Activated CD8-positive, alpha-beta memory T cell treated with anti-CD3 and anti-CD28 coated beads, Interleukin-2, amount 50 U/mL, for 4 hours (primary cell): ENCODE measurements at regions not wholly inside any gene's neighbourhood (a gene's known extent, or its start where the extent isn't known, plus 50 kb on each side); places are given as distances from the start of the nearest gene placed in this dataset.
"Not testable (repeated sequence)": the region's sequence is repeated elsewhere in the genome, so short reads cannot be mapped to it uniquely, and the experiment has no call there.

ENCODE experiments used
- DNase-seq: peaks from one replicate; pipeline ENCODE4 v3.0.0-alpha.2; 2020

DNA sequence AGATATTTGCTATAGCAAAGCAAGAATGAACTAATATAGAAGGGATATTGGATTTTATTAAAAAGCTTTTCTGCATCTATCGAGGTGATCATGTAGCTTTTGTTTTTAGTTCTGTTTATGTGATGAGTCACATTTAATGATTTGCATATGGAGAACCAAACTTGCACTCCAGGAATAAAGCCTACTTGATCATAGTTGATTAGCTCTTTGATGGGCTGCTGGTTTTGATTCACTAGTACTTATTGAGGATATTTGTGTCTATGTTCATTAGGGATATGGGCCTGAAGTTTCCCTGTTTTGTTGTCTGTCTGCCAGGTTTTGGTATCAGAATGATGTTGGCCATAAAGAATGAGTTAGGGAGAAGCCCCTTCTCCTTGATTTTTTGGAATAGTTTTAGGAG is 310.7 kb downstream of the ARPP21 start:
- DNase-seq = no peak

DNA sequence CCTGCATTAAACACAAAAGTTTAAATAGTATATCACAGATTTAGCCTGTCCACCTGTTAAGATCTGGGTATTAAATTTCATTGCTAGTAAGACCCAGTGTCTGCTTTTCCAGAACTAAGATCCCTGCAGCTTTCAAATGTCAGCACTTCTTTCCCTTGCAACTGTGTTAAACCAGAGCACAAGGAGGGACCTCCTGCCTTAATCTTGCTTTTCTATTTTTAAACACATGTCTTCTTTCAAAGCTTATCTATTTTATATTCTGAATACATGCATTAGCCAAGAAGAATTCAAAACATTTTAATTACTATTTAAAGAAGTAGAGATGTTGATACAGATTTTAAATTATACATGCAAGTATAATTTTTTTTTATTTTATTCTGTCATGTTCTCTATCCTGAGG is 315.1 kb downstream of the ARPP21 start:
- DNase-seq = no peak

DNA sequence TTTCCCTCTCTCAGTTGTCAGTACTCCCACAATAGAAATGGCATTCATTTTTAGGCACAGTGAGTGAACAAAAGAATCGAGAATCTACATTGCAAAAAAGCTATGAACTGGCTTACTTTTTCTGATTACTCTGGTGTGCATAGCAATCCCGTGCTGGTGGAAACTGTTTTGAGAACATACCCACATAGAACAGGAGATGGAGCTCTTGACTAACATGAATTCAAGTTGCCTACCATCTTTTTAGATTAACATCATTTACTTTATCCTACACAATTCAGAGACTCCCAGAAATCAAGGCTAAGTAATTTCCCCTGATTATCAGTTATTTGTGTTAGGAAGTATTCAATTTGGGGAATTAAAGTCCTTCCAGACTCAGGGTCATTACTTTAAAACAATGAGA is 326.6 kb downstream of the ARPP21 start:
- no peak for DNase-seq

DNA sequence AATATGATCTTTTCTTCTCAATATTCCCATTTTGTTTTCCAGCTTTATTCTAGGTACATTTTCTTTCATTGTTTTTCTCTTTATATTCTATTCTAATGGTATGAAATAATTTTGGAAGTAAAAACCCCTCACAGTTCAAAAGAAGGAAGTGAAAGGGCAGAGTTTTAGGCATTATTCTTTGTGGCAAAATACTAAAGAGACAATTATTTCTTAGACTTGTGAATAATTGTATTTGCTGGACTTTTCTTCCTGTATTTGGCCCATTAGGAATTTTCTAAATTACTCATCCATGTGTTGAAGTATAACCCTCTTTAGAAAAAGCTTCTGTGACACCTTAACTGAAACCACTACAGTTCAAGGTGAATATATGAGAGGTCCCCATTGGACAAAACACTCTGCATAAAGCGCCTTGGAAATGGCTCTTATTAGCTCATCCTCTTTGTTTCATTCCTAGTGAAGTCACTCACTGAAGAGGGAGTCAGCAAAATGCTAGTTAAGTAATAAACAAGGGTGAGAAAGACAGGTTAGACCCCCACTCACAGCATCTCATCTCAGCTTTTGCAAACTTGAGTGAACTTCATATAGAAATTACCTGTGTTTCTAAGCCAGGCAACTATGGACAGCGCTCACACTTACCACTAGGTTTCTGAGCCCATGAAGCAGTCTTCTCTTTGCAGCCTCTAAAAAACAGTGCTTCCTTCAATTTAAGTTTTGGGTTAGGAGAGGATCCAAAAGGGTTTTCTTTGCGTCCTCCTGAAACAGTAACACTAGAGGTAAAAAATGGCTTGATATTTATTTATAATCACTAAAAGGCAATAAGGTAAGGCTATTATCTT is 327.5 kb downstream of the ARPP21 start:
- DNase-seq = no peak

DNA sequence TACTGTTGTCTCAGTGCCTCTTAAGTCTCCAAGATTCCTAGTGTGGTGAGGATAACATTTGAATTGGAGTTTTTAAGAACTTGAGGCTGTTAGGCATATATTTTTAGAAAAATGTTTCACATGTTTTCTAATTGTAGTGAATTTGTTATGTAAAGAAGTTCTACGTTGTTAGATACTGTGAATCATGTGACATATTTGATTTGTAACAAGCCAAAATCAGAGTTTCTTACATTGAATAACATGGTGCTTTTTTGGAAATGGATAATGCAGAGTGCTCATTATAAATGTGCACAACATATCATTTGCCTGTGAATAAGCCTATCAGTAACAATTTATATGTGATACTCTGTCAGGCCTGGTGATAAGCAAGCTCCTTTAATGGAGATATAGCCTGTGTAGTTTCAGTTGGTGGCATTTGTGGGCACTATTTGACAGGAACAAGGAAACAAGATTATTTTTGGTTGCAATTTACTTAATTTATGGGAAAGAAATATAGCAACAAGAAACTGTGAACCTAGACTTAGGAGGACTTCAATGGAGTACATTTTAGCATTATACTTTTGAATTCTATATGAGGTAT is 328.8 kb downstream of the ARPP21 start:
- DNase-seq = no peak

DNA sequence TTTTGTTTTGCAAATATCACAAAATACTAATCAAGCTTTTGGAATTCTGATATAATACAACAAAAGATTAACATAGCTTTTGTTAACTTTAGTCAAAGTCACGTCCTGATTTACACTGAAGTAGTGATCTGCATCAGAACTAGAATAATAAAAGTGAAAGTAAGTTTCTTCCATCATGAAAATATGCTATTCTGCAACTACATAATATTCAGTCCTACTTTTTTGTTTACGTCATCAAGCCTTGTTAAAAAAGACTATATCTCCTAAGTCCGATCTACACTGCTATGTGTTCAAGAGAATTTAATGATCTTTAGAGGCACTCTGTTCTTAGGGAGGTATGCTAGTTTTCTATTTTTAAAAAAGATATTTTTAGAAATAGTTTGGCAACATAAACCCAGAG is 330.1 kb downstream of the ARPP21 start:
- DNase-seq = no peak

DNA sequence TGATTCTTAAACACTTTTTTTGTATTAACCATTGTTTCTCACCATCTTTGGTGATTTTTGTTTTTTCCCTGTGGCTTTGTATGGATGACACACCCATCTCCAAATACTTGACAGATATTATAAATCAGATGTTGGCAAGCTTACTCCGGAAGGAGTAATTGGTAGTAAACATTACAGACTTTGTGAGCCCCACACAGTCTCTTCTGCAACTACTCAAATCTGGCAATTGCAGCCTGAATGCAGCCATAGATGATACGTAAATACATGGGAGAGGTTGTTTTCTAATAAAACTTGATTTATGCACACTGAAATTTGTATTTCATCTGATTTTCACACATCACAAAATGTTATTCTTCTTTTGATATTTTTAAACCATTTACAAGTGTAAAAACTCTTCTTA is 331.5 kb downstream of the ARPP21 start:
- no peak for DNase-seq

DNA sequence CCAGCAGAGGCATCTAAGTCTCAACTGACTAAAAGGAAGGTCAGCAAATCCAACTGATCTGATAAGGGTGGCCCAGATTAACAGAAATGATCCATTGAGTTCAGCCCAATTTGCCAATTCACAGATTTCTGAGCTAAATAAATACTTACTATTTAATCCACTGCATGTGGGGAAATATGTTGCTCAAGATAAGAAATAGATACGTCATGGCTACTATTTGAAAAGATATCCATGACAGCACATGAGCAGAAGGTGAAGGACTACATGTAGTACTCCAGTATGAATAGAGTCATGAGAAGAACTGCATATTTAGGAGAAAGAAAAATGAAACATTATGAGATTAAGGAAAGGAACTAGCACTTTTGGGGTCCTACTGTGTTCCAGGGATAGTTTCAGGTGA is 332.4 kb downstream of the ARPP21 start:
- DNase-seq = no peak

DNA sequence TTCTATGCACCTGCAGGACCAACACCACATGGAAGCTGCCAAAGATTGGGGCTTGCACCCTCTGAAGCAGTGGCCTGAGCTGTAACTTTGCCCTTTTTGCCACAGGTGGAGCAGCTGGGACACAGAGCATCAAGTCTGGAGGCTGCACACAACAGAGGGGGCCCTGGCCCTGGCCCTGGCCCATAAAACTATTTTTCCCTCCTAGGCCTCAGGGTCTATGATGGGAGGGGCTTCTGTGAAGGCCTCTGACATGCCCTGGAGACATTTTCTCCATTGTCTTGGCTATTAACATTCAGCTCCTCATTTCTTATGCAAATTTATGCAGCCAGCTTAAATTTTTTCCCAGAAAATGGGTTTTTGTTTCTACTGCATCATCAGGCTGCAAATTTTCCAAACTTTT is 335.5 kb downstream of the ARPP21 start:
- DNase-seq = no peak

DNA sequence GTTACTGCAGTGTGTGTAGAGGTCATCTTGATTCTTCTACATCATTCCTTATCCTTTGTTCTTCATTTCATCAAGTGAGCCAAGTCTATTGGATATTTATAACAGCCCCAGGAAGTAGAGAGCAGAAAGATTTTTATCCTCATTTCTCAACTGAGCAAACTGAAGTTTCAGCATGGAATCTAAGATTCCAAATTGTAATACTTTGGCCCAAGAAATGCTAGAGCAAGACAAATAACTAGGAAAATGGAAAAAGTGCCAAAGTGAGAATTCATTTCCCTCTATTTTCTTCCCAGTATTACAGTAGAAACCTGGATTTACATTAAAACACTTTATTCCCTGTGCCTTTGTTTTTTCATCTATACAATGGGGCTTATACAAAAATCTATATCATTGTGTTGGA is 346.8 kb downstream of the ARPP21 start:
- DNase-seq = no peak

DNA sequence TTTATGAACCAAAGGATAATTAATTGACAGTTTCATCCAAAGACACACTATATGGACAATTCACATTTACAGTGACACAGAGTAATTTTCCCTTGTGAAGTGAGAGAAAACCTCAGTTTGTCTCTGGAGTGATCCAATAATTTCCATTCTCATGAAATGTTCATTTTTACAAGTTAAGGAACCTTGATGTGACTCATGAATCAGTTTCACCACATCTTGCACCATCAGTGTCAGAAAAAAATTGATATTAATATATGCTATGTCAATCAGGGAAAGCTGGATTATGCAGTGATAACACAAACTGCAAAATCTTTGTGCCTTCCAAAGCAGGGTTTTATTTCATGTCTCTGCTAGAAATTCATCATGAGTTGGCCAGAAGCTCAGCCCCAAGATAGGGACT is 348.1 kb downstream of the ARPP21 start:
- DNase-seq = no peak

DNA sequence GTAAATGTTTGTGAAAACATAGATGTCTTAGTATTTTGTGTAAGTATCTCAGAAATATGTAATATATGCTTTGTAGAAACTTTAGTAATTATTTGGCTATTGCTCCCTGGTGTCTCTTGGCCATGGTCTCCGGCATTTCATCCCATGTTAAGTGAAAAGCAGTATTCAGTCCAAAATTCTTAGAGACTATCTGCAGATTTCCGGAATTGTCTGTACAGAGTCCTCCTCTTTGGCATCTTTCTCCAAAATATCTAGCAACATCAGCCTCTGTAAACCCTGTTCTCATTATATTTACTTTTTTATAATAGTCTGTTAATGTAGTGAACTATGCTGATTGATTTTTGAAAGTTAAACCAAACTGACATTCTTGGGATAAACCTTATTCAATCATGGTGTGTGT is 352.7 kb downstream of the ARPP21 start:
- no peak for DNase-seq

DNA sequence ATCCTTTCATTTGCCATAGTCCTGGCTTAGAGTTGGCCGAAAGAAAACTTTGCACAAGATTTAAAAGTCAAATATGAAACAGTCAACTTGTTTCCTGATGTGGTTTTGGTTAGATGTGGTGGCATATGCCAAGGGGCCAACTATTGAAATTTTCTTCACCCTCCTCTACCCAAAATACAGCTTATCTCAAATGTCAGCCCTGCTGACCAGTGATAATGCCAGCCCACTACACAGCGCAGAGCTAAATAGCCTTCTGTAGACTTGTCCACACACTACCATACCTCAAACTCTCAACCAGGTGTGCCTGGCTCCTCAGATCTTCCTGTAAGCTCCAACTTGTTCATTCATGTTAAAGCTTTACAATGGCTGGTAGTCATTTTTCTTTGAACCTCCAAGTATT is 368.5 kb upstream of the STAC start:
- no peak for DNase-seq

DNA sequence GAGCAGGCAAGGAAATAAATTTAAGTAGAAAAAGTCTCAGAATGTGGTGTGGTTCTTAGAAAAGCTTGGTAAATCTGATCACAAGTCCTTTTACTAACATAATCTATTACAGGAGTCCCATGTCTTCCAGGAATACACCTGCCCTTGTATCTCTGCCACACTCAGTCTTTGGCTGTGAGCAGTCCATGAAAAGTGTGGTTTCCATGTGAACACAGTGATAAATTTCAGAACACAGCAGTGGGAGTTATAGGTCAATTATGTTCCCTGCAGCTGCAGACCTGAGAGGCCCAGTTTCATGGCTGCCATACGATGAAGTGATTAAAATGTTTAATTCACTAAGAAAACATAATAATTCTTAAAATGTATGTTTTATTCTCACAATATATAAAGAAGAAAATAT is 366.9 kb upstream of the STAC start:
- no peak for DNase-seq

DNA sequence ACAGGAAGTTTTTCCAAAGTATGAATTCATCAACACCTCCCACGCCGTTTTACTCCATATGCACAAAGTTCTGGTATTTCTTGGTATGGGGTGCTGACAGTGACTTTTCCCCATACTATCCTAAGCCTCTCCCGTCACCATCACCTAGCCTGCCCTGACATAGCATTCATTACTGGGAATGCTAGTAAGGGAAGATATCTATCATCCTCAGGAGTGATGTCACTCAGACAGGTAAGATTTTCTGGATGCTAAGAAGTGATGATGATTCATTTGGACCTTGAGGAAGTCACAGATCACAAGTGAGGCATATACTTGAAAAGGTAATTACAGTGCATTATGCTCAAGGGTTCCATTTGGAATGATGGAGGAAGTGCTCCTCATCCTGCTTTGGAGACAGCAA is 355.1 kb upstream of the STAC start:
- no peak for DNase-seq

DNA sequence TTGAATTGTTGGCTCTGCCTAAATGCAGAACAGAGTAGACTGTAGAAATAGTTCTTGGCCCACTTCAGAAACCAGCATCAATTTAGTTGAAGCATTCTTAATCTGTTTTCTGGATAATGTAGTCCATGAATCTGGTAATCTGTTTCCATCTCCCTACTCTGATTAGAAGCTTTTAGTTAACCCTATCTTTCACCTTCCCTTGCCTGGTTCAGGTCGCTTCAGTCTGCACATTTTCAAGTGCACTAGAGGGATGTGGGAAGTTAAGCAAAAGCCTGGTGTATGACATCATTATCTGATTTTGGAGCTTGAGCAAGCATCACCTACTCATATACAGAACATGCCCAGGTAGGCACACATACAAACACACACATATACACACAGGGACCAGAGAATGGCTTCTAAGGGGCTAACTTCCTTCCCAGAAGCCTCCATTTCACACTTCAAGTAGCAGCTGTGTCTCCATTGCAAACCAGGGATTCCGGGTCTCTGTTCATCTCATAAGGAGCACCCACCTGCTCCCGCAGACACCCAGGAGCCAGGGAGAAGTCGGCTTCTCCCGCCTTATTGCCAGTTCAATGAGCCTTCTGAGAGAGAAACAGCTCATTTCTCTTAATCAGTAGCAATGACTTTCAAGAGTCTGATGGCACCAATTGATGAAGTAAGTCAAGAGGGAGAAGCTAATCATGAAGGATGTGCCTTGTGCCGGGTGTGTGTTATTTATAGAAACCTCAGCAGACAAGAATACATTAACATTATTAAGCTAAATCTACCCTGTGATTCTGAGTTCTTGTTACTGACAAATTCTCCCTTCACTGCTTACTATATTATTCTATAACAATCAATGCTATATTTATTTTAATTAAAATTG is 347.9 kb upstream of the STAC start:
- no peak for DNase-seq

DNA sequence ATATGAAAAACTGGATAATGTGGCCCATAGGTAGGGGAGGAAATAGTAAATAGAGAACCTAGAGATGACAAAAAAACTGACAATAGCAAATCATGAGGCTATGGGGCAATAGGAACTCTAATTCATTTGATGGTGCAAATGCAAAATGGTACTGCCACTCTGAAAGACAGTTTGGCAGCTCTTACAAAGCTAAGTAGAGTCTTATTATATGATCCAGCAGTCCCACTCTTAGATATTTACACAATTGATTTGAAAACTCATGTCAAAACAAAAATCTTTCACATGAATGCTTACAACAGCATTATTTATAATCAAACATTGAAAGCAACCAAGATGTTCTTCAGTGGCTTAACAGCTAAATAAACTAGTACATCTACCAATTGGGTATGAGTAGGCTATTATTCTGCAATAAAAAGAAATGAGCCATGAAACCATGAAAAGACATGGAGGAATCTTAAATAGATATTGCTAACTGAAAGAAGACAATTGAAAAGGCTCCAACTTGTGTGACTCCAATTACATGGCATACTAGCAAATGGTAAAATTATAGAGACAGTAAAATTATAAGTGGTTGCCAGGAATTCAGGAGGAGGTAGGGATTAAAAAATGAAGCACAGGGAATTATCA is 321.8 kb upstream of the STAC start:
- DNase-seq = no peak

DNA sequence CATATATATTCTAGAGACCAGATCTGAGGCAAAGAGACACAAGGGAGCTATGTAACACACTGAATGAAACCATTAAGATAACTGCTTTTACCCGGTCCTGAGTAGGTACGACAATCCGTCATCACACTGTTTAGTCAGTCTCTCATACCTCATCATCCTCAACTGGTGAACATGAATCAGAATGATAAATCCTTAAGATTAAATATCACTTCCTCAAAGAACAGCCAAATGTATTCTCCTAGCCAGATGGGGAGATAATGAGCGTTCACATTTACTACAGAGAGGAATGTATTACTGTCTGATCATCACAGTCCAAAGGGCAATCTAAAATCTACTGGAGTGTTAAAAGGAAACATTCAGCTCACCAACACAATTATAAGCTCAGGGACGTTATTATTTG is 319.4 kb upstream of the STAC start:
- no peak for DNase-seq

DNA sequence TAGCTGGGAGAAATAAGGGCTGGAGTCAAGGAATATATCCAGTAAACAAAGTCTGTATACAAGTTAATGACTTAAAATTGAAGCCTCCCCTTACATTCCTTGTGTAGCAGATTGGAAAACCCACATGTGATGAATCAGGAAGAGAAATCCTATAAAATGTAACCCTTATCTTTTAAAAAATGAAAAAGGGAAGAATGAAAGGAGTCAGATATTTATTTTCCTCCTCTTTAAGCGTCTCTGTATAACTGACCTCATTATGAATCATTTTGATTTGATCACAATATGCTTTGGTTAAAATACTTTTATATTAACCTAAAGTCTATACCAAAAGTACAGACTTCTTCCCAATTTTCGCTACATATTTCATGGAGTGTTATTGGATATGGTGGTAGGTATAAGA is 316.3 kb upstream of the STAC start:
- DNase-seq = no peak

DNA sequence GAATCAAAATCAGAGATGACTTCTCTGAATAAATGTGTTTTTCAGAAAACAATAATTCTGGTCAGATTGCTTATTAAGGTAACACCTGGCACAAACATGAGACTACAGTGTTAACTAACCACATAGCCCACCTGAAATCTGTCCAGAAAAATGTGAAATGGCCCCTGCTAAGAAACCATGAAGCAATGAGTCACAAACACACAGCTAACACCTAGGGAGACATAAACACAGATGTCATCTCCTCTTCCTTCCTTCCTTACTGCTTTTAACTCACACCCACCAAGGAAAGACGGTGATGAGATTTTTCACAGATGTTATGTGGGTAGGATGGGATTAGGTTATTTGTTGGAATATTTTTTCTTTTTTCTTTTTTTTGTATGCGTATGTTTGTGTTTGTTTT is 315.0 kb upstream of the STAC start:
- no peak for DNase-seq

DNA sequence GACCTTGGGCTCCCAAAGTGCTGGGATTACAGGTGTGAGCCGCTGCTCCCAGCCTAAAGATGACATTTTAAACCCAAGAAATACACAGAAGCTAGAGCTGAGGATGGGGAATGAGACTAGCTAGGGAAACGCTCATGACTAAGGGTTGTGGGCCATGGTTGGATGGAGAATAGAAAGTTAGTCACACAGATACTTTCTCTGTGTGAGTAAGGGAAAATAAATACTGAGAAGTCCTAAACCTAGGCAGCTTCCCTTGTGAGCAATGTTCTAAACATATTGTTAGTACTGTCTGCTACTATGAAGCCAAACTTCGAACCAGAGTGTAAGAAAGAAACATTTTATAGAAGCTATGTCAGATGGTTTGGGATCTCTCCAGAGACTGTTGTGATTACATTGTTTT is 304.8 kb upstream of the STAC start:
- DNase-seq = no peak

DNA sequence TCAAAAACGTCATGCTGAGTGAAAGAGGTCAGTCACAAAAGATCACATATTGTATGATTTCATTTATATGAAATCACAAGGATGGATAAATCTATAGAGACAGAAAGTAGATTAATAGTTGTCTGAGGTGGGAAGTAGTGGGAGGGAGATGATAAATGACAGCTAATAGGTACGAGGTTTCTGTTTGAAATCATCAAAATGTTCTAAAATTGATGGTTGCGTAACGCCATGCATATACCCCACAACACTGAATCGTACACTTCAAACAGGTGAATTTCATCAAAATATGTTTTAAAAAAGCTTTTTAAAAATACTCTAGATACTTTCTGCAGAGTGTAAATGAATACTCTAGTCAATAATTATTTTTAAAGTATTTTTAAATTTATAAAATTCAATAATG is 303.0 kb upstream of the STAC start:
- DNase-seq = no peak

DNA sequence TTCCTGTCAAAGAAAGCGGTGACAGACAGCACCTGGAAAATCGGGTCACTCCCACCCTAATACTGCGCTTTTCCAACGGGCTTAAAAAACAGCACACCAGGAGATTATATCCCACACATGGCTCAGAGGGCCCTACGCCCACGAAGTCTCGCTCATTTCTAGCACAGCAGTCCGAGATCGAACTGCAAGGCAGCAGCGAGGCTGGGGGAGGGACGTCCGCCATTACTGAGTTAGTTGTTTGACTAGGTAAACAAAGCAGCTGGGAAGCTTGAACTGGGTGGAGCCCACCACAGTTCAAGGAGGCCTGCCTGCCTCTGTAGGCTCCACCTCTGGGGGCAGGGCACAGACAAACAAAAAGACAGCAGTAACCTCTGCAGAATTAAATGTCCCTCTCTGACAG is 297.3 kb upstream of the STAC start:
- not testable (repeated sequence) for DNase-seq

DNA sequence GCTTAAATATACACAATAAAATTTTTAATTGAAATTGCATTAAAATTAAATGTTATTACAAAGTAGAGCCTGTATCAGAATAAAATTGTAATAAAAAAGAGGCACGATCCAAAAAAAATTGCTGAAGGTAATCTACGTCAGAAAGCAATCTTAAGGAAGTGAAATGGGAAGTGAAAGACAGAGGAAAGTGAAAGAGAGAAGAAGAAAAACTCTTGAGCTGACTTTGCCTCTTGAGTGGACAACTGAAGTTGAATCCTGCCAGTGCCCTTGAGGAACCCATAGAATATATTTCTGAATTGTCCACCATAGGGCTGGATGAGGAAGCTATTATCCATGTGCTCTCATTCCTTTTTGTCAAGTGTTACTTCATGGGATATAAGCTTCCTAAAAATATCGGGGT is 285.1 kb upstream of the STAC start:
- no peak for DNase-seq
